Motor neuron (in vitro differentiated cells): ENCODE measurements at regions not wholly inside any gene's neighbourhood (a gene's known extent, or its start where the extent isn't known, plus 50 kb on each side); places are given as distances from the start of the nearest gene placed in this dataset.

ENCODE experiments used
- ATAC-seq, 8 experiments: fragments of 200-7000 bp; cut with Tn5 transposase; replicated peaks in 6 of 8; 2 replicates each; pipeline ENCODE4 v1.8.0; 2021; ENCODE audit warnings: mild to moderate bottlenecking in 8 of 8, moderate library complexity in 8 of 8
- H3K27ac ChIP-seq, 2 donors: fragments of 250-450 bp; sonication (Bioruptor Pico); 2 replicates each; pipeline ENCODE4 v1.9.0; 2021; ENCODE audit warnings: antibody characterized with exemption in 2 of 2, mild to moderate bottlenecking in 2 of 2, moderate library complexity in 1 of 2
- H3K4me1 ChIP-seq, 2 donors: fragments of 250-450 bp; sonication (Bioruptor Pico); replicated peaks in 1 of 2; 2 replicates each; pipeline ENCODE4 v1.6.1; 2021; ENCODE audit warnings: antibody characterized with exemption in 2 of 2, mild to moderate bottlenecking in 2 of 2, moderate library complexity in 1 of 2
- H3K4me3 ChIP-seq, 5 donors: fragments of 250-450 bp; sonication (Bioruptor Pico); 2 replicates each; pipeline ENCODE4 v1.9.0; 2021; ENCODE audit warnings: antibody characterized with exemption in 5 of 5, mild to moderate bottlenecking in 5 of 5, moderate library complexity in 4 of 5
- WGBS, 10 experiments: fragments of 450-650 bp; shearing (Covaris generic); methylation state at CpG; one replicate each; pipeline ENCODE4 v1.0.0; 2022; 5-methylcytosine and 5-hydroxymethylcytosine counted together
- in situ Hi-C, 9 experiments: fragments of 400-800 bp; cut with MboI; loops; one replicate each; pipeline ENCODE4 v1.15.0; 2021; ENCODE audit warnings: low sequenced_read_pairs in 9 of 9, low pct_unique_long_range_greater_than_20kb in 2 of 9; ENCODE audit not compliant: unreplicated experiment in 9 of 9

DNA sequence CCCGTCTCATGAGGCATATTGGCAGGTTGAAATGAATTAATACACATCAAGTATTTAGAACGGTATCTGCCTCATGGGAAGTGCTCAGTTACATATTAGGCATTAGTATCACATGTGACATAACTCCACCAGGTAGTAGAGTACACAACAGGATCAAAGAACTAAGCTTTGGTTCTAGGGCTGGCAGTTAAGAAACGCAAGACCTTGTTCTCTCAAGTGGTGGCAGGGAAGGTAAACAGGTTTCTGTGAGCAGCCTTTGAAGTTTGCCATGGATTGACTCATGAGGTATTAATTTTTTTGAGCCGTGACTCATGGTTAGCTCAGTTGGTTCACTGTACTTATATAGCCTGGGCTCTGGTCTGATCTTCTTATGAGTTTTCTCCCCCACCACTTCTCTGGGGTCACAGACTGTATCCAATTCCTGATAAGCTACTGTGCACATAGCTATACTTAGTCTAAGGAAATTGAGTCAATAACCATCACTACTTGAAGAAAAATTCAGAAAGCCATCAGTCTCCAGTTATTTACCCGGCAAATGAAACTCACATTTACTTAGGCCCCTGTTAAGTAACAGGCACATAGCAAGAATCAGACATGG, 155.6 kb upstream of the STT3B start:
- peak in 2 of 8 experiments; percentile 18 to 36 for ATAC-seq
- Histone ChIP-seq H3K4me1 (peaks cover 0 to 8% of the 10 kb centered on the region in 2 donors), H3K4me3 (no peak overlapping the region), H3K27ac (no peak overlapping the region)
- in situ Hi-C loops = no loop called here
- 57 to 100% (median 83%) methylated on average over 1 to 5 of the region's 5 CpGs; no CpG with 5 or more reads in 1 of the 10 experiments for WGBS, 10 experiments

- in situ Hi-C loops = no loop called here
- Histone ChIP-seq H3K4me3 (no peak overlapping the region), H3K4me1 (no peaks in the 10 kb centered on the region), H3K27ac (no peak overlapping the region)
- 40 to 100% (median 78%) methylated on average over 1 of the region's 1 CpG; no CpG with 5 or more reads in 2 of the 10 experiments for WGBS, 10 experiments
- ATAC-seq = no peak
Measured at GRCh38 chr3:31378231-31378630, 154.5 kb upstream of the STT3B start.

DNA sequence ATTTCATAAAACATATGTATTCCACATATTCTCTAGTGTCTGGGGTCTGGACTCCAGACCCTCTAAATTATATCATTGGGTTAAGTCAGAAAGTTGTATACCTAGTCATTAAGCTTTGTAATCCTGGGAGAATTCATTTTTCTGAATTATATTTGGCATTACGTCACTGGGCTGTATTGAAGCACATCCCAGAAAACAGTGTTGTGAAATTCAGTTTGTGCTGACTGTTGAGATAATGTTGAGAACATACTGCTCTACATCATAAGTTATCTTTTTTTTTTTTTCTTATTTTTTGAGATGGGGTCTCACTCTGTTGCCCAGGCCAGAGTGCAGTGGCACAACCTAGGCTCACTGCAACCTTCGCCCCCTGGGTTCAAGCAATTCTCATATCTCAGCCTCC, 153.1 kb upstream of the STT3B start:
- ATAC-seq = no peak
- in situ Hi-C loops = no loop called here
- Histone ChIP-seq H3K4me3 (no peak overlapping the region), H3K4me1 (no peaks in the 10 kb centered on the region), H3K27ac (no peak overlapping the region)
- WGBS, 10 experiments = 79 to 100% (median 100%) methylated on average over 1 to 2 of the region's 2 CpGs; no CpG with 5 or more reads in 3 of the 10 experiments

- in situ Hi-C loops = no loop called here
- Histone ChIP-seq H3K4me1 (no peaks in the 10 kb centered on the region), H3K4me3 (no peak overlapping the region), H3K27ac (no peak overlapping the region)
- 0 to 100% (median 73%) methylated on average over 1 of the region's 1 CpG; no CpG with 5 or more reads in 4 of the 10 experiments for WGBS, 10 experiments
- peak in 2 of 8 experiments; percentile 34 to 59 for ATAC-seq
Measured at GRCh38 chr3:31382856-31383255, 149.9 kb upstream of the STT3B start.

- Histone ChIP-seq H3K27ac (no peak overlapping the region), H3K4me3 (no peak overlapping the region), H3K4me1 (no peaks in the 10 kb centered on the region)
- ATAC-seq = no peak
- in situ Hi-C loops = no loop called here
- WGBS, 10 experiments = 78 to 100% (median 100%) methylated on average over 1 of the region's 1 CpG
Measured at GRCh38 chr3:31384117-31384516, 148.6 kb upstream of the STT3B start.

DNA sequence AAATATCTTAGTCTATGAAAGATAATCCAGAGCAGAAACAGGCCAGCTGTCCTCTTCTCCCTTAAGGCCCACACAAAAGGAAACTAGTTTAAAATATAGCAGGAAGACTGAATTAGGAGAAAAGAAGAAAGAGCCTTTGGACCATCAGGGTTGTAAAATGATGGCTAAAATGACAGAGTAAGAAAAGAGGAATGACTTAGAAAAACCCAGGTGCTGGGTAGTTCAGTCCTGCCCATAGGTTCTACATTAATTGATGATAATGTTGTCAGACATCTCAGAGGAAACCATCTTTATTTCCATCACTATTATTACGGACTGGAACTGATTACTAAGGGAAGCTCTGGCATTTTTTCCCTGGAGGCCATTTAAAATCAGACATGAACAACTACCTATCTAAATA, 142.8 kb upstream of the STT3B start:
- in situ Hi-C loops = no loop called here
- H3K27ac ChIP-seq = no peak overlapping the region
- WGBS, 10 experiments = 0 to 80% (median 33%) methylated on average over 1 of the region's 1 CpG; no CpG with 5 or more reads in 3 of the 10 experiments
- peaks cover 3 to 7% of the 10 kb centered on the region in 2 donors for H3K4me1 ChIP-seq
- ATAC-seq = no peak
- no peak overlapping the region for H3K4me3 ChIP-seq

- WGBS, 10 experiments = 50 to 100% (median 92%) methylated on average over 1 to 2 of the region's 2 CpGs; no CpG with 5 or more reads in 1 of the 10 experiments
- Histone ChIP-seq H3K4me1 (peaks cover 3 to 7% of the 10 kb centered on the region in 2 donors), H3K27ac (no peak overlapping the region), H3K4me3 (no peak overlapping the region)
- in situ Hi-C loops = no loop called here
- no peak for ATAC-seq
Measured at GRCh38 chr3:31390466-31390865, 142.3 kb upstream of the STT3B start.

- WGBS, 10 experiments = 0 to 83% (median 39%) methylated on average over 1 to 3 of the region's 3 CpGs; no CpG with 5 or more reads in 2 of the 10 experiments
- ATAC-seq = no peak
Measured at GRCh38 chr3:31391150-31391549, 141.6 kb upstream of the STT3B start.

GRCh38 chr3:31392568-31392967, 140.2 kb upstream of the STT3B start:
- H3K4me1 ChIP-seq = peaks cover 3 to 7% of the 10 kb centered on the region in 2 donors
- ATAC-seq = no peak
- H3K4me3 ChIP-seq = no peak overlapping the region
- in situ Hi-C loops = no loop called here
- WGBS, 10 experiments = 38 to 100% (median 88%) methylated on average over 1 to 2 of the region's 2 CpGs; no CpG with 5 or more reads in 1 of the 10 experiments
- no peak overlapping the region for H3K27ac ChIP-seq

More at GRCh38 chr3:31391150-31391549, 141.6 kb upstream of the STT3B start:
- Histone ChIP-seq H3K4me1 (peaks cover 3 to 7% of the 10 kb centered on the region in 2 donors), H3K27ac (no peak overlapping the region), H3K4me3 (no peak overlapping the region)
- in situ Hi-C loops = no loop called here

DNA sequence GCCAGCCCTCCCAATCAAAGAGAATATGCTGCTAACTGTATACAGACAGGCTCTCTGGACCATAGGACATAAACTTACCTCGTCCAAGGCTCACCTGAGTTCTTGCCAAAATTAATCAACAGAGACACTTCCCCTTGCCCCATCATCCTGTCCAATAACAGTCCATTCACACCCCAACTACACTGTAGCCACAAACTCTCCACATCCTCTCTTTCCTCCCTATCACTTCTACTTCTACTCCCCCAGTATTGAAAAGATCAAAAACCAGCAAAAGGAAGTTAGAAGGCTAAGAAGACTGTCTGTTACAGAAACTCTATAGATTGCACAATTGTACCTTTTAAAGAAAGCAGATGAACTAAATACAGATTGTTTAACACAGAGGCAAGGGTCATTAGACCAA, 133.5 kb upstream of the STT3B start:
- no peaks in the 10 kb centered on the region for H3K4me1 ChIP-seq
- H3K27ac ChIP-seq = no peak overlapping the region
- H3K4me3 ChIP-seq = no peak overlapping the region
- 0 to 86% (median 7%) methylated on average over 1 of the region's 1 CpG; no CpG with 5 or more reads in 4 of the 10 experiments for WGBS, 10 experiments
- in situ Hi-C loops = no loop called here
- no peak for ATAC-seq

- Histone ChIP-seq H3K27ac (no peak overlapping the region), H3K4me3 (no peak overlapping the region), H3K4me1 (no peaks in the 10 kb centered on the region)
- WGBS, 10 experiments = 38 to 100% (median 85%) methylated on average over 2 of the region's 2 CpGs; no CpG with 5 or more reads in 1 of the 10 experiments
- ATAC-seq = no peak
- in situ Hi-C loops = no loop called here
Measured at GRCh38 chr3:31402117-31402516, 130.6 kb upstream of the STT3B start.

DNA sequence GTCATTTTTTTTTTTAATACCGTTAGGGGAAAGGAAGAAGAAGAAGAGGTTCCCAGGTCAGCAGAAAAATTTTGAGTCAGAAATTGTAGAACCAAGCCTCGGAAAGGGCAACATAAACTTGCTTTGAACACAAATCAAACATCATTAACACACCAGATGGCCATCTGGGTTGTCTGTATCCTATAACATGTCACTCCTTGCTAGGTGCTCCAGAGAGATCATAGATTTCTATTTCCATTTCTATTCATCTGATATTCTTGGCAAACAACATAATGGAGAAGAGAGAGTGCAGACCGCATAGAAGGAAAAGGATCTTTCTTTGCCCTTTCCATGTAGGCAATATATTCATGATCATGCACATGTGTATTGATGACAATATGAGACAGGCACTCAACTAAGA, 129.5 kb upstream of the STT3B start:
- WGBS, 10 experiments = 43 to 100% (median 84%) methylated on average over 1 to 3 of the region's 3 CpGs
- H3K27ac ChIP-seq = no peak overlapping the region
- no peak overlapping the region for H3K4me3 ChIP-seq
- in situ Hi-C loops = no loop called here
- no peaks in the 10 kb centered on the region for H3K4me1 ChIP-seq
- no peak for ATAC-seq

DNA sequence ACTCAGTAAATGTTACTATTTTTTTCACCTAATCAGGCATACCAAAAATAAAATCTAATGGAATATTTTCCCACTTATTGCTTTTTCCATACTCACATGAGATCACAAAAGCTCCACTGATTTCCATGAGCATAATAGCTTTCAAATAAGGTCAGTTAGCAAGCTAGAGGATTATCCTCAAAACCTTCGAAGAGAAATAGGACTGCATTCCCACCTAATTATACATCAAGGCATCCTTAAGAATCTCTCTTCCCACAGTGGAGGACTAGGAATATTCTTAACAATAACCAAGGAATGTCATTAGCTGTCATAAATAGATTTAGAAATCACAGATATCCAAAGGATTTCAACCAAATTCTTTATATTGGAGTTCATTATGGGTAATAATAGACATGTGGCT, 127.9 kb upstream of the STT3B start:
- no peak for ATAC-seq
- no peak overlapping the region for H3K27ac ChIP-seq
- WGBS, 10 experiments = 13 to 100% (median 71%) methylated on average over 1 of the region's 1 CpG; no CpG with 5 or more reads in 4 of the 10 experiments
- H3K4me1 ChIP-seq = no peaks in the 10 kb centered on the region
- in situ Hi-C loops = no loop called here
- H3K4me3 ChIP-seq = no peak overlapping the region

- H3K27ac ChIP-seq = no peak overlapping the region
- no peaks in the 10 kb centered on the region for H3K4me1 ChIP-seq
- no peak for ATAC-seq
- H3K4me3 ChIP-seq = no peak overlapping the region
- 17 to 80% (median 60%) methylated on average over 1 of the region's 1 CpG; no CpG with 5 or more reads in 3 of the 10 experiments for WGBS, 10 experiments
- in situ Hi-C loops = no loop called here
Measured at GRCh38 chr3:31405515-31405914, 127.2 kb upstream of the STT3B start.
